ENCODE measurements at regions not wholly inside any gene's neighbourhood (a gene's known extent, or its start where the extent isn't known, plus 50 kb on each side); places are given as distances from the start of the nearest gene placed in this dataset.
"Not testable (repeated sequence)": the region's sequence is repeated elsewhere in the genome, so short reads cannot be mapped to it uniquely, and the experiment has no call there.

- intact Hi-C loops (cut with DNase I), result no loop called here
- DNase-seq (ENCODE audit: low spot score), result no peak
Measured at GRCh38 chr6:76885861-76886301, 577.4 kb downstream of the HTR1B start.

- intact Hi-C loops (cut with DNase I), result no loop called here
- no peak for DNase-seq (ENCODE audit: low spot score)
Measured at GRCh38 chr6:76881414-76881813, 581.9 kb downstream of the HTR1B start.

GRCh38 chr6:76876922-76877553, 586.3 kb downstream of the HTR1B start:
- DNase-seq (ENCODE audit: low spot score), result no peak
- intact Hi-C loops (cut with DNase I), result no loop called here

GRCh38 chr6:76876430-76876829, 586.9 kb downstream of the HTR1B start:
- intact Hi-C loops (cut with DNase I); DNase-seq (ENCODE audit: low spot score): not testable (repeated sequence)

GRCh38 chr6:76867182-76867581, 596.1 kb downstream of the HTR1B start:
- no peak for DNase-seq (ENCODE audit: low spot score)
- intact Hi-C loops (cut with DNase I), result loop anchor here in 1 of 2 donors (5.0 kb wide), 1 partner anchor 550 kb away; no protein-coding TSS in a partner anchor

GRCh38 chr6:76866091-76866915, 597.0 kb downstream of the HTR1B start:
- DNase-seq (ENCODE audit: low spot score), result no peak
- intact Hi-C loops (cut with DNase I), result loop anchor here in 1 of 2 donors (5.0 kb wide), 1 partner anchor 551 kb away; no protein-coding TSS in a partner anchor

GRCh38 chr6:76862936-76863335, 600.4 kb downstream of the HTR1B start:
- no peak for DNase-seq (ENCODE audit: low spot score)
- intact Hi-C loops (cut with DNase I), result no loop called here

GRCh38 chr6:76861403-76861802, 601.9 kb downstream of the HTR1B start:
- intact Hi-C loops (cut with DNase I), result no loop called here
- no peak for DNase-seq (ENCODE audit: low spot score)

- DNase-seq (ENCODE audit: low spot score), result no peak
- intact Hi-C loops (cut with DNase I), result no loop called here
Measured at GRCh38 chr6:76856065-76856464, 607.2 kb downstream of the HTR1B start.

- no peak for DNase-seq (ENCODE audit: low spot score)
- intact Hi-C loops (cut with DNase I), result no loop called here
Measured at GRCh38 chr6:76852776-76853175, 610.5 kb downstream of the HTR1B start.

- peak; percentile 37 for DNase-seq (ENCODE audit: low spot score)
- intact Hi-C loops (cut with DNase I), result not testable (repeated sequence)
Measured at GRCh38 chr6:76849274-76849970, 613.9 kb downstream of the HTR1B start.

GRCh38 chr6:76843054-76843822, 620.1 kb downstream of the HTR1B start:
- no peak for DNase-seq (ENCODE audit: low spot score)
- intact Hi-C loops (cut with DNase I), result no loop called here

GRCh38 chr6:76840865-76841264, 622.4 kb downstream of the HTR1B start:
- intact Hi-C loops (cut with DNase I), result no loop called here
- DNase-seq (ENCODE audit: low spot score), result no peak

GRCh38 chr6:76840041-76840745, 623.1 kb downstream of the HTR1B start:
- DNase-seq (ENCODE audit: low spot score), result no peak
- intact Hi-C loops (cut with DNase I), result no loop called here

GRCh38 chr6:76839505-76839904, 623.8 kb downstream of the HTR1B start:
- intact Hi-C loops (cut with DNase I), result no loop called here
- no peak for DNase-seq (ENCODE audit: low spot score)

- DNase-seq (ENCODE audit: low spot score), result no peak
Measured at GRCh38 chr6:76837564-76837963, 625.7 kb downstream of the HTR1B start.

GRCh38 chr6:76835695-76836094, 627.6 kb downstream of the HTR1B start:
- intact Hi-C loops (cut with DNase I), result no loop called here
- no peak for DNase-seq (ENCODE audit: low spot score)

More at GRCh38 chr6:76837564-76837963, 625.7 kb downstream of the HTR1B start:
- intact Hi-C loops (cut with DNase I), result no loop called here

GRCh38 chr6:76835293-76835692, 628.0 kb downstream of the HTR1B start:
- no peak for DNase-seq (ENCODE audit: low spot score)
- intact Hi-C loops (cut with DNase I), result no loop called here

- intact Hi-C loops (cut with DNase I), result no loop called here
- DNase-seq (ENCODE audit: low spot score), result no peak
Measured at GRCh38 chr6:76834399-76834798, 628.9 kb downstream of the HTR1B start.
